Liver (tissue), 3 donors: ENCODE measurements at regions not wholly inside any gene's neighbourhood (a gene's known extent, or its start where the extent isn't known, plus 50 kb on each side); places are given as distances from the start of the nearest gene placed in this dataset.

Experiments used
- EGR1 ChIP-seq, 2 donors: IDR thresholded peaks; 2 replicates each; pipeline ENCODE4 v1.6.1; 2016 to 2018; ENCODE audit warnings: antibody characterized with exemption in 2 of 2, low read depth in 2 of 2
- TF ChIP-seq, protein P1 (sequence below): IDR thresholded peaks from 2 replicates; pipeline ENCODE4 v1.6.1; 2016; ENCODE audit warnings: antibody characterized with exemption, mild to moderate bottlenecking
- TF ChIP-seq, protein P2 (sequence below): fragments of 150-350 bp; IDR thresholded peaks from 2 replicates; pipeline ENCODE4 v1.5.1; 2017; ENCODE audit warnings: improper control_type of control experiment, low read depth, low read length; ENCODE audit not compliant: missing input control
- donor health status: healthy.
- donor health status: healthy.

DNA sequence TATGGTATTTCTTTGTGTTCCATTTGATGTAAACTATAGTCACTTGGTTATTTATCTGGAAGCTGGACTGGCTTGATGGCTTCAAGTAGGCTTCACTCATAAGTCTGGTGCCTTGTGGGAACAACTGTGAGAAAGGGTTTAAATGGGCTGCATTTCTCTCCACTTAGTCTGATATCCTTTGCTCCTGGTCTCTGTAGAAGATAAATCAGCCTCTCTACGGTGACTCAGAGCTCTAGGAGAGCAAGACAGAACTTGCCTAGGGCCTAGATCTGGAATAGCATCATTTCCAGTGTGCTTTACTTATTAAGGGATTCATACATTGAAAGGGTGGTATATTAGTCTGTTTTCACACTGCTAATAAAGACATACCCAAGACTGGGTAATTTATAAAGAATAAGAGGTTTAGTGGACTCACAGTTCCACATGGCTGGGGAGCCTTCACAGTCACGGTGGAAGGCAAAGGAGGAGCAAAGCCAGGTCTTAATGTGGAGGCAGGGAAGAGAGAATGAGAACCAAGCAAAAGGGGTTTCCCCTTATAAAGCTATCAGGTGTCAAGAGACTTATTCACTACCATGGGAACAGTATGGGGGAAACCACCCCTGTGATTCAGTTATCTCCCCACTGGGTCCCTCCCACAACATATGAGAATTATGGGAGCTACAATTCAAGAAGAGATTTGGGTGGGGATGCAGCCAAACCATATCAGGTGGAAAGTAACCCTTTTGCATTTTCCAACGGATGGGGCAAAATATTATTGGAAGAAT, 1746.4 kb upstream of the PCDH7 start:
- TF ChIP-seq, protein P1, sequence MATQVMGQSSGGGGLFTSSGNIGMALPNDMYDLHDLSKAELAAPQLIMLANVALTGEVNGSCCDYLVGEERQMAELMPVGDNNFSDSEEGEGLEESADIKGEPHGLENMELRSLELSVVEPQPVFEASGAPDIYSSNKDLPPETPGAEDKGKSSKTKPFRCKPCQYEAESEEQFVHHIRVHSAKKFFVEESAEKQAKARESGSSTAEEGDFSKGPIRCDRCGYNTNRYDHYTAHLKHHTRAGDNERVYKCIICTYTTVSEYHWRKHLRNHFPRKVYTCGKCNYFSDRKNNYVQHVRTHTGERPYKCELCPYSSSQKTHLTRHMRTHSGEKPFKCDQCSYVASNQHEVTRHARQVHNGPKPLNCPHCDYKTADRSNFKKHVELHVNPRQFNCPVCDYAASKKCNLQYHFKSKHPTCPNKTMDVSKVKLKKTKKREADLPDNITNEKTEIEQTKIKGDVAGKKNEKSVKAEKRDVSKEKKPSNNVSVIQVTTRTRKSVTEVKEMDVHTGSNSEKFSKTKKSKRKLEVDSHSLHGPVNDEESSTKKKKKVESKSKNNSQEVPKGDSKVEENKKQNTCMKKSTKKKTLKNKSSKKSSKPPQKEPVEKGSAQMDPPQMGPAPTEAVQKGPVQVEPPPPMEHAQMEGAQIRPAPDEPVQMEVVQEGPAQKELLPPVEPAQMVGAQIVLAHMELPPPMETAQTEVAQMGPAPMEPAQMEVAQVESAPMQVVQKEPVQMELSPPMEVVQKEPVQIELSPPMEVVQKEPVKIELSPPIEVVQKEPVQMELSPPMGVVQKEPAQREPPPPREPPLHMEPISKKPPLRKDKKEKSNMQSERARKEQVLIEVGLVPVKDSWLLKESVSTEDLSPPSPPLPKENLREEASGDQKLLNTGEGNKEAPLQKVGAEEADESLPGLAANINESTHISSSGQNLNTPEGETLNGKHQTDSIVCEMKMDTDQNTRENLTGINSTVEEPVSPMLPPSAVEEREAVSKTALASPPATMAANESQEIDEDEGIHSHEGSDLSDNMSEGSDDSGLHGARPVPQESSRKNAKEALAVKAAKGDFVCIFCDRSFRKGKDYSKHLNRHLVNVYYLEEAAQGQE, result no peak
- TF ChIP-seq, protein P2, sequence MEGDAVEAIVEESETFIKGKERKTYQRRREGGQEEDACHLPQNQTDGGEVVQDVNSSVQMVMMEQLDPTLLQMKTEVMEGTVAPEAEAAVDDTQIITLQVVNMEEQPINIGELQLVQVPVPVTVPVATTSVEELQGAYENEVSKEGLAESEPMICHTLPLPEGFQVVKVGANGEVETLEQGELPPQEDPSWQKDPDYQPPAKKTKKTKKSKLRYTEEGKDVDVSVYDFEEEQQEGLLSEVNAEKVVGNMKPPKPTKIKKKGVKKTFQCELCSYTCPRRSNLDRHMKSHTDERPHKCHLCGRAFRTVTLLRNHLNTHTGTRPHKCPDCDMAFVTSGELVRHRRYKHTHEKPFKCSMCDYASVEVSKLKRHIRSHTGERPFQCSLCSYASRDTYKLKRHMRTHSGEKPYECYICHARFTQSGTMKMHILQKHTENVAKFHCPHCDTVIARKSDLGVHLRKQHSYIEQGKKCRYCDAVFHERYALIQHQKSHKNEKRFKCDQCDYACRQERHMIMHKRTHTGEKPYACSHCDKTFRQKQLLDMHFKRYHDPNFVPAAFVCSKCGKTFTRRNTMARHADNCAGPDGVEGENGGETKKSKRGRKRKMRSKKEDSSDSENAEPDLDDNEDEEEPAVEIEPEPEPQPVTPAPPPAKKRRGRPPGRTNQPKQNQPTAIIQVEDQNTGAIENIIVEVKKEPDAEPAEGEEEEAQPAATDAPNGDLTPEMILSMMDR, result no peak
- TF ChIP-seq EGR1 (IDR thresholded peaks at IDR 0.05; ENCODE audit: low read depth in 2 of 2), result no peak
